Hepatocyte (in vitro differentiated cells): ENCODE measurements at regions not wholly inside any gene's neighbourhood (a gene's known extent, or its start where the extent isn't known, plus 50 kb on each side); places are given as distances from the start of the nearest gene placed in this dataset.

Experiments
- EZH2phosphoT487 ChIP-seq: fragments of 200-600 bp; sonication (generic); IDR thresholded peaks from one replicate; pipeline ENCODE4 v1.6.1; 2018; ENCODE audit warnings: antibody characterized with exemption, mild to moderate bottlenecking, low read depth, moderate library complexity; ENCODE audit not compliant: unreplicated experiment, severe bottlenecking
- TF ChIP-seq, protein P1 (sequence below): fragments of 200-600 bp; sonication (generic); IDR thresholded peaks from 2 replicates; pipeline ENCODE4 v1.5.1; 2016; ENCODE audit warnings: antibody characterized with exemption, mild to moderate bottlenecking; ENCODE audit not compliant: poor library complexity

DNA sequence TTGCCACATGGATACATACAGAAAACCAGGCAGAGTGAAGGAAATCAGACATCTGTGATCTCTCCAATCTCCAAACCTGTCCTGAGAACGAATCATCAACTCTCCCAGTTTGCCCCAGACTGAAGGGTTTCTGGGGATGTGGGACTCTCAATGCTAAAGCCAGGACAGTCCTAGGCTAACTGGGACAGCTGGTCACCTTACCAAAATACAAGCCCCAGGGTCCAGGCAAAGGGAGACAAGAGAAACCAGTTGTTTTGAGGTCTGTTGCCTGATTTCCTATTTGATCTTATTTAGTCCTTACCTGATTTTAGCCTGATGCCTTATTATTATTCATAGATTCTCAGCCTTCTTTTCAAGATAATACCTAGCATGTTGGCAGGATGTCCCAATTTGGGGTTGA lies 51.7 kb upstream of the TAC4 start:
- TF ChIP-seq, protein P1, sequence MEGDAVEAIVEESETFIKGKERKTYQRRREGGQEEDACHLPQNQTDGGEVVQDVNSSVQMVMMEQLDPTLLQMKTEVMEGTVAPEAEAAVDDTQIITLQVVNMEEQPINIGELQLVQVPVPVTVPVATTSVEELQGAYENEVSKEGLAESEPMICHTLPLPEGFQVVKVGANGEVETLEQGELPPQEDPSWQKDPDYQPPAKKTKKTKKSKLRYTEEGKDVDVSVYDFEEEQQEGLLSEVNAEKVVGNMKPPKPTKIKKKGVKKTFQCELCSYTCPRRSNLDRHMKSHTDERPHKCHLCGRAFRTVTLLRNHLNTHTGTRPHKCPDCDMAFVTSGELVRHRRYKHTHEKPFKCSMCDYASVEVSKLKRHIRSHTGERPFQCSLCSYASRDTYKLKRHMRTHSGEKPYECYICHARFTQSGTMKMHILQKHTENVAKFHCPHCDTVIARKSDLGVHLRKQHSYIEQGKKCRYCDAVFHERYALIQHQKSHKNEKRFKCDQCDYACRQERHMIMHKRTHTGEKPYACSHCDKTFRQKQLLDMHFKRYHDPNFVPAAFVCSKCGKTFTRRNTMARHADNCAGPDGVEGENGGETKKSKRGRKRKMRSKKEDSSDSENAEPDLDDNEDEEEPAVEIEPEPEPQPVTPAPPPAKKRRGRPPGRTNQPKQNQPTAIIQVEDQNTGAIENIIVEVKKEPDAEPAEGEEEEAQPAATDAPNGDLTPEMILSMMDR: no peak
- no peak for TF ChIP-seq EZH2phosphoT487
